ENCODE measurements at regions not wholly inside any gene's neighbourhood (a gene's known extent, or its start where the extent isn't known, plus 50 kb on each side); places are given as distances from the start of the nearest gene placed in this dataset.
"Not testable (repeated sequence)": the region's sequence is repeated elsewhere in the genome, so short reads cannot be mapped to it uniquely, and the experiment has no call there.

DNA sequence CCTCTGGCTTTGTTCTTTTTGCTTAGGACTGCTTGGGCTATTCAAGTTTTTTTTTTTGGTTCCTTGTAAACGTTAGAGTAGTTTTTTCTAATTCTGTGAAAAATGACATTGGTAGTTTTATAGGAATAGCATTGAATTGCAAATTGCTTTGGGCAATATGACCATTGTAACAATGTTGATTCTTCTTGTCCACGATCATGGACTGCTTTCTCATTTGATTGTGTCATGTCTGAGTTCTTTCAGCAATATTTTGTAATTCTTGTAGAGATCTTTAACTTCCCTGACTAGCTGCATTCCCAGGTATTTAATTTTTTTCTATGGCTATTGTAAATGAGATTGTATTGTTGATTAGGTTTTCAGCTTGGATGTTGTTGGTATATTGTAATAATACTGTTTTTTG is 286.2 kb upstream of the C1QTNF3 start:
- DNase-seq: not testable (repeated sequence)

DNA sequence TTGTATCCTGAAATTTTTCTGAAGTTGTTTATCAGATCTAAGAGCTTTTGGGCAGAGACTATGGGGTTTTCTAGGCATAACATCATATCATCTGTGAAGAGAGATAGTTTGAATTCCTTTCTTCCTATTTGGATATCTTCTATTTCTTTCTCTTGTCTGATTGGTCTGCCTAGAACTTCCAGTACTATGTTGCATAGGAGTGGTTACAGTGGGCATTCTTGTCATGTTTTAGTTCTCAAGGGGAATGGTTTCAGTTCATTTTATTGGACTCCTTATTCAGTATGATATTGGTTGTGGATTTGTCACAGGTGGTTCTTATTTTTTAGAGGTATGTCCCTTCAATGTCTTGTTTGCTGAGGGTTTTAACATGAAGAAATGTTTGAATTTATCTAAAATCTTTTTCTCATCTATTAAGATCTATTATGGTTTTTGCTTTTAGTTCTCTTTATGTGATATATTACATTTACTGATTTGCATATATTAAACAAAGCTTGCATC is 286.6 kb upstream of the C1QTNF3 start:
- not testable (repeated sequence) for DNase-seq

DNA sequence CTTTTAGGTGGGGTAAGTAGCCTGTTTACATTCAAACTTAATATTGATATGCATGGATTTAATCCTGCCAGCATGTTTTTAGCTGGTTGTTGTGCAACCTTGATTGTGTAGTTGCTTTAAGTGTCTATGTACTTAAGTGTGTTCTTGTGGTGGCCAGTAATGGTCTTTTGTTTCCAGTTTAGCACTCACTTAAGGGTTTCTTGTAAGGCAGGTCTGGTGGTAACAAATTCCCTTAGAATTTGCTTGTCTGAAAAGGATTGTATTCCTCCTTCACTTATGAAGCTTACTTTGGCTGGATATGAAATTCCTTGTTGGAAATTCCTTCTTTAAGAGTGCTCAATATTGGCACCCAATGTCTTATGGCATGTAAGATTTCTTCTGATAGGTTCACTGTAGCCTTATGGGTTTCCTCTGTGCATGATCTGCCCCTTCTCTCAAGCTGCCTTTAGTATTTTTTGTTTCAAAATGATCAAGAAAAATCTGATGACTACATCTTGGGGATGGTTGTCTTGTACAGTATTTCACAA is 289.0 kb upstream of the C1QTNF3 start:
- DNase-seq: not testable (repeated sequence)

DNA sequence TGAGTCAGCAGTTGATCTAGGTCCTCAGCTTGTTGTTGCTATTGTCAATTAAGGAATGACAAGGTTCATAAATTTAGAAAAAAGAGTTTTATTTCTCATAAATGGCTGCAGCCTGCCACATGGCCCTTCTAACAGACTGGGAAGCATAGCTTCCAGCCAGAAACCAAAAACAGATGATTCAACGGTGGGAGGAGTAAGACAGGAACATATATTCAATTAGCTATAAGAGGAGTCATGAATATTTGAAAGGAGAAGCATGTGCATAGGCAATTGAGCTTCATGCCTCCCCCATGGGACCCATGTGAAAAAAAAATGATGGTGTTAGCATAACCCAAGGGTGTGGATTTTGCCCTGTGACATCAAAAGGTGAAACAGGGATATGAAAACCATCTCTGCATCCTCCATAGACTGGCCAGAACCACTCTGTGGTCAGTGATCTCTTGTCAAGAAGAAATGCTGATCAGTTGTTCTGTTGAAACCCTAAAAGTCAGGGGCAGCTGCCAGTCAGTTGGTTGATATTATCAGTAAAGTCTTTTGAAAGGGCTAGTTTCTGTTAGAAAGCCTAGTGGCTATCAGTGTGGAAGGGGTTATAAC is 296.5 kb upstream of the C1QTNF3 start:
- DNase-seq: not testable (repeated sequence)

- not testable (repeated sequence) for DNase-seq
Measured at GRCh38 chr5:34354440-34354839, 301.7 kb upstream of the RAI14 start.

DNA sequence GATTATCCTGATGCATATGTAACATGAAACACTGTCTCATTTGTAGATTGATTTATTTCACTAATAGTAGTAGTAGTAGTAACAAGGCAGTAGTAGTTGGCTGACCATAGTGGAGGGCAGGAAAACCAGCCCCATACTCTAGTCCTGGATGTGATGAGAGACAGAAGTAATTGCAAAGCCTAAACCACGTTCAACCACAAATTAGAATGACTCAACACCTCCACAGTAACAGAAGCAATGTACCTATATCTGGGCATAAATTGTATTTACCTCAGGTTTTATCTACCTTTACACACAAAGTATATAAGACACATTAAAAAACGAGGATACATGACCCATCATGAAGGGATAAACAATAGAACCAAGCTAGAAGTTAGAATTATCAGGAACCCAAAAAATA is 284.7 kb upstream of the RAI14 start:
- not testable (repeated sequence) for DNase-seq

DNA sequence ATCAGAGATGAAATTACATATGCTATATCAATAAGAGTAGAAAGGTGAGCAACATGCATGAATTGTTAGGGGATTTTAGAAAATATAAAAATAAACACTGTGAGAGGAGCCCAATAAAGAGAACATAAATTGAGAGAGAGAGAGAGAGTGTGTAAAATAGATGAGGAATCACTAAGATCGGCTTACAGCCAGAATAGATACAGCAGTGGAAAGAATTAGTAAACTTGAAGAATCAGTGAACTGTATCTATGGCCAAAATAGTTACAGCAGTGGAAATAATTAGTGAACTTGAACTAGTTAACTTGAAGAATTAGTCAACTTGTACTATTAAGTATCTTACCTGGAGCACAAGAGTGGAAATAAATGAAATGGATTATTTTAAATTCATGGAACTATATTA is 284.3 kb upstream of the RAI14 start:
- DNase-seq: not testable (repeated sequence)

DNA sequence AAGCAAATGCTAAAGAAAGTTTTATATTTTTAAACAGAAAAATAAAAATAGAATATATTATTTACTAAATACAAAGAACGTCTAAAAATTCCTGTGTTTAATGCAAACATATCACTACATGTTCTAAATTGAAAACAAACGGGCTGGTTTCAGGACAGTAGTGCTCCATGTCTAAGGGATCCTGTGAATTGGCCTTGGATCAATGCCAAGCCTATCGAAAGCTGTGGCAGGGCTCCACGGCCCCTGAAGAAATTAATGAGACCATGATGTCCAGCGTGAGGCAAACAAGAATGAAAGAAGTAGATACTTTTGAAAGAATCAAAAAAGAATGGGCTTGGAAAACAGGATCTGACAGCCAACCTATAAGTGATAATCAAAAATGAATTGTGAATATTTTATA is 283.4 kb upstream of the RAI14 start:
- DNase-seq: not testable (repeated sequence)

DNA sequence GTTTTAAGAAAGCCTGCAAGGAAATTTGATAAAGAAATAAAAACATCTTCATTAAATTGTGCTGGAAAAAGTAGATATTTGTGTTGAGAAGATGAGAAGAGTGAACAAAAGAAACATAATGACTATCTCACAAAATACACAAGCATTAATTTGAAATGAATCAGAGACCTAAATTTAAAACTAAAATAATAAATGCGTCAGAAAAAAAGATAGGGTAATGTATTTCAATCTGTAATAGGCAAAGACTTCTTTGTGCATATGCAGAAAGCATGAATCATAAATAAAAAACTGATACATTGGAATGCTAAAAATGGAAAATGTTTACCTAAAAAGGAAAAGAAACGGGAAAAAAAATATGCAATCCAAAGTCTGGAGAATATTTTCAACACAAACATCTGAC is 278.5 kb upstream of the RAI14 start:
- DNase-seq: not testable (repeated sequence)

DNA sequence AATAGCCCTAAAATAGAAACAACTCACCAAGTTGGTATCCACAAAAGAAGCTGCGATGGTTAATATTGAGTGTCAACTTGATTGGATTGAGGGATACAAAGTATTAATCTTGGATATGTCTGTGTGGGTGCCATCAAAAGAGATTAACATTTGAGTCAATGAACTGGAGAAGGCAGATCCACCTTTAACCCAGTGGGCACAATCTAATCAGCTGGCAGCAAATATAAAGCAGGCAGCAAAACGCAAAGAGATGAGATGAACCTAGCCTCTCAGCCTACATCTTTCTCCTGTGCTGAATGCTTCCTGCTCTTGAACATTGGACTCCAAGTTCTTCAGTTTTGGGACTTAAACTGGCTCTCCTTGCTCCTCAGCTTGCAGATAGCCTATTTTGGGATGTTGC is 277.6 kb upstream of the RAI14 start:
- not testable (repeated sequence) for DNase-seq

GRCh38 chr5:34388754-34389153 is 267.4 kb upstream of the RAI14 start:
- DNase-seq: not testable (repeated sequence)

GRCh38 chr5:34409373-34409772 is 246.8 kb upstream of the RAI14 start:
- no peak for DNase-seq

DNA sequence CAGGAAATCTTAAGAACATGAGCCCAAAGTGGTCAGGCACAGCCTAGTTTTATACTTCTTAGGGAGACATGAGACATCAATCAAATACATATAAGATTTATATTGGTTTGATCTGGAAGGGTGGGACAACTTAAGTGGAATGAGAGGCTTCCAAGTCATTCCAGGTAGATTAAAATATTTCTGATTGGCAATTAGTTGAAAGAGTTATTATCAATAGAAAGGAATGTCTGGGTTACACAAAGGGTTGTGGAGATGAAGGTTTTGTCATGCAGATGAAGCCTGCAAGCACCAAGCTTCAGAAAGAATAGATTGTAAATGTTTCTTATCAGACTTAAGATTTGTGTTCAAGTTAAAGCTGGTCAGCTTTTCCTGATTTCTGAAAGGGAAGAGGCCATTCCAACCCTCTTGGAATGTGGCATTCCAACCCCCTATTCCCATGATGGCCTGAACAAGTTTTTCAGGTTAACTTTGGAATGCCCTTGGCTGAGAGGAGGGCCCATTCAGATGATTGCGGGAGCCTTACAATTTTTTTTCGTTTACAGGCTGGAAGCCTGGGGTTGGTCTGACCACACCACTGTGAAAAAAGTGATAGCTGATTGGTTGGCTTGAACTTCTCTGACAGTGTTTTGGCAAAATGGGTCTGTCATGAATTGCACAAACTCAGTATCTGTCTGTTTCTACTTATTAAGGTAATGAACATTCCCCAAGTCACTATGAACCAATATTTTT is 245.6 kb upstream of the RAI14 start:
- DNase-seq: no peak

- DNase-seq: no peak
Measured at GRCh38 chr5:34411470-34412346, 244.4 kb upstream of the RAI14 start.

DNA sequence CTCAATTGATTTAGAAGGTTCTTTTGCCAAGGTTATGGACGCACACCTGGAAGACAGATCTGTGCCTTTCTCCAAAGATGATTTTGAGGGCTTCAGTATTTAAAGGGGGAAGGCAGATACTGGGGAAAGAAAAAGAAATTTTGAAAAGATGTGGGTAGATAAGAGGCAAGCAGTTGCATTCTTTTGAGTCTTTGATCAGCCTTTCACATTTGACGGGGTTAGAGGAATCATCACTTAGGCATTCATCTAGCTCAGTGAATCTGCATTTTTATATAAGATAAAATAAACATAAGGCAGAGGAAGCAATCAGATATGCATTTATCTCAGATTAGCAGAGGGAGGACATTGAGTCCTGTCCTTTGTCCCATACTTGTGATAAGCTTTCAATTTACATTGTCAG is 243.4 kb upstream of the RAI14 start:
- DNase-seq: no peak

DNA sequence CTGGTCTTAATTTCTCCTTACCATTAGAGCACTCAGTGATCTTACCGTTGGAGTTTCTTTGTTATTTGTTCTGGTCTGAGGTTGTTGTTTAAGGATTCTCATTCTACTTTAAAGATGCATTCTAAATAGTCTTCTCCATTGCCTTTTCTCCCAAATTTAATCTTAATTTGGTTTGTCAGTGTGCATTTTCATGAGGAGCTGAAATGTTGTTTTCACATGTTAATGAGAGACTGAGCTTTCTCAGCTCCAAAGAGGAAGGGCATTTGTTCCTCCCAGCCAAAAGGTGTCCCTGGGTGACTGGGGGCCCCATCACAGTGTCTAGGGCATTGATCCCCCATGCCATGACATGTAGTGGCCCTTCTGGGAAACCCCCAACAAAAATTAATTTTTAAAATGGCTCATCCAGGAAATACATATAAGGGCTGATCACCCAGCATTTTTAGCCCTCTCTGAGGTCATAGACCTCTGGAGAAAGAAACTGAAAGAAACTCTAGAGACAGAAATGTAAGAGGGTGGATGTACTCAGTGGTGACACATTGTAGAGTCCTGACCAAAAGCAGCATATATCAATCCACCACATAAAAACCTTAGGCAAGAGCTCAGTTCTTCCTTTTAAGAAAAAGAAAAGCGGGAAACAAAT is 240.4 kb upstream of the RAI14 start:
- DNase-seq: no peak

GRCh38 chr5:34416501-34417008 is 239.6 kb upstream of the RAI14 start:
- DNase-seq: no peak

GRCh38 chr5:34420191-34420590 is 235.9 kb upstream of the RAI14 start:
- not testable (repeated sequence) for DNase-seq

DNA sequence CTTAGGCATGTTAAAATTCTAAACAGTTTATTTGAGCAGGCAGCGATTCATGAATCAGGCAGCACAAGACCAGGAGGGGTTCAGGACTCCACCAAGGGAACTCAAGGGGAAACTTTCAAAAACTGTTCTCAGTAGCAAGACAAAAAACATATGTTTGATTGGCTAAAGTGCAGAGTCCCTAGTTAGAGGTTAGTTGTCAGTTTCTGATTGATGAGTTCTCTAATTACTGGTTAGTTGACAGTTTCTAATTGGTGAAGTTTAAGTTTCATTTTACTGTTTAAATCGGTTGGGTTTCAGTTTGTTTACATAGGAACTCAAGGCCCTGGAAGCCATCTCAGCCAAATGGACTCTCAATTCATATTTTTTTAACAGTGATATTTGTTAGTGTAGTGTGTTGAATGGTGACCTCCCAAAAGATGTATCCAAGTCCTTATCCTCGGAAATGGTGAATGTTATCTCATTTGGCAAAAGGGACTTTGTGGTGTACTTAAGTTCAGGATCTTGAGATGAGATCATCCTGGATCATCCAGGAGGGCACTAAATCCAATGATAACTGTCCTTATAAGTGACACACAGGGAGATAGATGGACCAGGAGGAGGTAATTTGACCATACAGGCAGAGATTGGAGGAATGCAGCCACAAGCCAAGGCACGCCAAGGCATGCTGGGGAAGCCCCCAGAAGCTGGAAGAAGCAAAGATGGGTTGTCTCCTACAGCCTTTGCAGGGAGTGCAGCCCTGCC is 219.2 kb upstream of the RAI14 start:
- DNase-seq: no peak

DNA sequence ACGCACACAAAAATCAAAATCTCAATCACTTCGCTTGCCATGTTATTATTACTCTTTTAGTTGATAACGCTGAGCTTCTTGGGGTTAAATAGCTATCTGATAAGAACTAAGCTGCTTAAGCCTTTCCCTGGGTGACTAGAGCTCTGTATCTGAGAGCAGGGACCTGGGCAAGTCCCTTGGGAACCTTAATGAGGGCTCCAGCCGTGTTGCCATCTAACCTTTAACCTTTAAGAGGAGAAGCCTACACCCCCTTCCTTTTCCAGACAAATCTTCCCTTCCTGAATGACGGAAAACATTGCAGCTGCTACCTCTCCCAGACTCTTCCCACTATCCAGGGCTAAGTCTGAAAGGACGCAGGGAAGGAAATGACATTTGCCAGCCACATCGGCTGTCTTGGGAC is 216.5 kb upstream of the RAI14 start:
- DNase-seq: no peak

DNA sequence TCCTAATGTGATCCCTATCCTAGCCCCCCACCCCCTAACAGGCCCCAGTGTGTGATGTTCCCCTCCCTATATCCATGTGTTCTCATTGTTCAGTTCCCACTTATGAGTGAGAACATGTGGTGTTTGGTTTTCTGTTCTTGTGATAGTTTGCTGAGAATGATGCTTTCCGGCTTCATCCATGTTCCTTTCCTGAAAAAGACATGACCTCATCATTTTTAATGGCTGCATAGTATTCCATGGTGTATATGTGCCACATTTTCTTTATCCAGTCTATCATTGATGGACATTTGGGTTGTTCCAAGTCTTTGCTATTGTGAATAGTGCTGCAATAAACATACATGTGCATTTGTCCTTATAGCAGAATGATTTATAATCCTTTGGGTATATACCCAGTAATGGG is 214.4 kb upstream of the RAI14 start:
- DNase-seq: not testable (repeated sequence)

GRCh38 chr5:34447424-34447823 is 208.7 kb upstream of the RAI14 start:
- no peak for DNase-seq
